Stimulated activated CD8-positive, alpha-beta memory T cell treated with anti-CD3 and anti-CD28 coated beads, Interleukin-12 subunit alpha, Interleukin-12 subunit beta, amount 100 ng/mL, for 1 hour (primary cell): ENCODE measurements at regions not wholly inside any gene's neighbourhood (a gene's known extent, or its start where the extent isn't known, plus 50 kb on each side); places are given as distances from the start of the nearest gene placed in this dataset.
"Not testable (repeated sequence)": the region's sequence is repeated elsewhere in the genome, so short reads cannot be mapped to it uniquely, and the experiment has no call there.

Experiments
- DNase-seq: peaks from one replicate; pipeline ENCODE4 v3.0.0-alpha.2; 2020; ENCODE audit warnings: low read depth

- no peak for DNase-seq
Observed at GRCh38 chr13:105847527-105848291, 687.8 kb downstream of the EFNB2 start.

GRCh38 chr13:105846923-105847322, 688.5 kb downstream of the EFNB2 start:
- DNase-seq = no peak

- DNase-seq = no peak
Observed at GRCh38 chr13:105841286-105841685, 694.2 kb downstream of the EFNB2 start.

- no peak for DNase-seq
Observed at GRCh38 chr13:105838231-105838630, 697.2 kb downstream of the EFNB2 start.

GRCh38 chr13:105837295-105837694, 698.2 kb downstream of the EFNB2 start:
- not testable (repeated sequence) for DNase-seq

- DNase-seq = no peak
Observed at GRCh38 chr13:105830821-105831220, 704.6 kb downstream of the EFNB2 start.

GRCh38 chr13:105827111-105827809, 708.2 kb downstream of the EFNB2 start:
- no peak for DNase-seq

GRCh38 chr13:105825071-105825470, 710.4 kb downstream of the EFNB2 start:
- no peak for DNase-seq

- DNase-seq = no peak
Observed at GRCh38 chr13:105821337-105821736, 714.1 kb downstream of the EFNB2 start.

- no peak for DNase-seq
Observed at GRCh38 chr13:105820415-105820814, 715.0 kb downstream of the EFNB2 start.

GRCh38 chr13:105817498-105817897, 718.0 kb downstream of the EFNB2 start:
- DNase-seq = no peak

GRCh38 chr13:105816994-105817393, 718.5 kb downstream of the EFNB2 start:
- no peak for DNase-seq

GRCh38 chr13:105814902-105815250, 720.6 kb downstream of the EFNB2 start:
- DNase-seq = no peak

GRCh38 chr13:105814219-105814901, 721.1 kb downstream of the EFNB2 start:
- no peak for DNase-seq

- no peak for DNase-seq
Observed at GRCh38 chr13:105806628-105806920, 728.9 kb downstream of the EFNB2 start.

GRCh38 chr13:105805892-105806627, 729.4 kb downstream of the EFNB2 start:
- no peak for DNase-seq

GRCh38 chr13:105804561-105805190, 730.8 kb downstream of the EFNB2 start:
- DNase-seq = no peak

GRCh38 chr13:105799155-105799554, 736.3 kb downstream of the EFNB2 start:
- DNase-seq = no peak

GRCh38 chr13:105798541-105798940, 736.9 kb downstream of the EFNB2 start:
- DNase-seq = no peak

- no peak for DNase-seq
Observed at GRCh38 chr13:105796081-105796480, 739.4 kb downstream of the EFNB2 start.

GRCh38 chr13:105790923-105791322, 744.5 kb downstream of the EFNB2 start:
- no peak for DNase-seq

- no peak for DNase-seq
Observed at GRCh38 chr13:105788530-105788929, 746.9 kb downstream of the EFNB2 start.
